GM10266 (cell line): ENCODE measurements at regions not wholly inside any gene's neighbourhood (a gene's known extent, or its start where the extent isn't known, plus 50 kb on each side); places are given as distances from the start of the nearest gene placed in this dataset.

Experiments
- DNase-seq: peaks from one replicate; pipeline ENCODE4 v3.0.0; 2012; ENCODE audit errors: extremely low spot score
- TF ChIP-seq, protein P1 (sequence below): IDR thresholded peaks from 2 replicates; pipeline ENCODE4 v1.5.1; 2012; ENCODE audit warnings: mild to moderate bottlenecking, low read depth; ENCODE audit not compliant: control insufficient read depth, insufficient read depth; ENCODE audit errors: missing control alignments

DNA sequence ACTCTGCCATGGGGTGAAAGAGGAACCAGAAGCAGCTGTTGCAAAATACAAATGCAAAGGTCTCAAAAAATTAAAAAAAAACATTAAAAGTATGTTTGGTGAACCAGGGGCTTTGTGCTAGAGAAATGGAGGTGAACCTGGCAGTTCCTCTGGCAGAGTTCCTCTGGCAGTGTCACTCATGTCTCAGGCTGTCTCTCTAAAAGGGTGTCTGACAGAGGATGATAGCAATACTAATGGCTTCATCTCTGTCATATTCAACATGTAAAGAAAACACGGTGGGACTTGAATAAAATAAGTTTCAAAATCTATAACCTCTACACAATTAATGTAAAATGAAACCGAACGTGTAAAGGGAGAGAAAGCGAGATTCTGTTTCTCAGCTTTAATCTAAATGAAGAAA, 375.7 kb upstream of the VWC2 start:
- TF ChIP-seq, protein P1, sequence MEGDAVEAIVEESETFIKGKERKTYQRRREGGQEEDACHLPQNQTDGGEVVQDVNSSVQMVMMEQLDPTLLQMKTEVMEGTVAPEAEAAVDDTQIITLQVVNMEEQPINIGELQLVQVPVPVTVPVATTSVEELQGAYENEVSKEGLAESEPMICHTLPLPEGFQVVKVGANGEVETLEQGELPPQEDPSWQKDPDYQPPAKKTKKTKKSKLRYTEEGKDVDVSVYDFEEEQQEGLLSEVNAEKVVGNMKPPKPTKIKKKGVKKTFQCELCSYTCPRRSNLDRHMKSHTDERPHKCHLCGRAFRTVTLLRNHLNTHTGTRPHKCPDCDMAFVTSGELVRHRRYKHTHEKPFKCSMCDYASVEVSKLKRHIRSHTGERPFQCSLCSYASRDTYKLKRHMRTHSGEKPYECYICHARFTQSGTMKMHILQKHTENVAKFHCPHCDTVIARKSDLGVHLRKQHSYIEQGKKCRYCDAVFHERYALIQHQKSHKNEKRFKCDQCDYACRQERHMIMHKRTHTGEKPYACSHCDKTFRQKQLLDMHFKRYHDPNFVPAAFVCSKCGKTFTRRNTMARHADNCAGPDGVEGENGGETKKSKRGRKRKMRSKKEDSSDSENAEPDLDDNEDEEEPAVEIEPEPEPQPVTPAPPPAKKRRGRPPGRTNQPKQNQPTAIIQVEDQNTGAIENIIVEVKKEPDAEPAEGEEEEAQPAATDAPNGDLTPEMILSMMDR: no peak
- DNase-seq: no peak

DNA sequence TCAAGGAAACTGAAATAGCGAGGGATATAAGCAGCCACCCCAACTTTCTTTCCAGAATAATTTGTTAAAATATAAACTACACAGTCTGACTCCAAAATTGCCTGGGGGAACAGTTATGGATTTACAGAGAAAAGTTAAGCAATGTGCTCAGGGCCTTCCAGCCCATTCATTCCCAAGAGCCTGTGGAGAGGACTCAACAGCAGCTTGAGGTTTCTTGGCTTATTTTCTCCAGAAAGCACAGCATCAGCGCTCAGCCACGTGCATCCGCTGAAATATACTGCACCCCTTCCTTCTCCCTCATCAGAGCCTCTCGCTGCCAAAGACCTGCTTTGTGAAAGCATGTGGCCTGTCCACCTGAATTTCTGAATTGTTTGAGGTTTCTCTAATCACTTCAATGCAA, 375.2 kb upstream of the VWC2 start:
- TF ChIP-seq, protein P1: no peak
- no peak for DNase-seq

DNA sequence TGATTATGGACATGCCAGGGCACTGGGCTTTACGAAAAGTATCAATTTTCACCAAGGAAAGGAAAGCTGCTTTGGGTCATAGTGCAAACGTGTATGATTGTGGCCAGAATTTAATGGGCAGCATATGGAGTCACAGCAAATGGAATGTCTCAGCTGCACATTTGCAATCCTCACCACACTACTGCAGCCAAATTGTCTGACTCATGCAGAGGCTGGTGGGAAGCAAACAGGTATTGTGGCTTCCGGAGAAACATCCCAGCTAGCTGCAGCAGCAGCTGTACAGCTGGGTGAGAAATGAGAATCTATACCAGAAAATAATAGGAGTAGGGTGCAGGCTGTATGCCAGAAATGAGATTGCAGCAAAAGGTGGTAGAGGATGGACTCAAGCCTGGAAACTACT, 374.7 kb upstream of the VWC2 start:
- TF ChIP-seq, protein P1: no peak
- no peak for DNase-seq

DNA sequence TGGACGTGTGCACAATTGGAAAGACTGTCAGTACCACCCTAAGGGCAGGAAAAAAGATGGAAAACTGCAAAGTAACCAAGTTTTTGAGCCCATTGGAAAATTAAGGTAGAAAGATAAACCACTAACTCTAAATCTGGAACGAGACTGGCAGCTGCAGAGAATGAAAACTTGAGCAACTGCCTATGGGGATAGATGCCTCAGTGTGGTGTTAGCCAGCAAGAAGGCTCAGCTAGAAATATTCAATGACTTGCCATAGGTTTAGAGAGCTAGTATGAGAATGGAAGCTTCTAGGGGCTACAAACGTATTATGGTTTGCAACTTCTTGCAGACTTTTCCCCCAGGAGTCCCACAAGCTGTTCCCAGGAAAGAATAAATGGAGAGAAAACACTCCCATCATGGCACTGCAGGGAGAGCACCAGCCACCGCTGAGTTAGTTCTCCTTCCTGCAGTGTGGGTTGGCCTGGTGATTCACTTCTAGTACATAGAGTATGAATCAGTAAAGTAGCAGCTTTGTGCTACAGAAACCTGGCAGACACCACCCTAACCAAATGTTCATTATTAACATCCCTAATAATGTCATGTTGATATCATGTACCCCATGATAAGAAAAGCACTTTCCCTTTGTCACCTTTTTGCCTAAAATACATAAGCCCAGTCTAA, 372.4 kb upstream of the VWC2 start:
- TF ChIP-seq, protein P1: no peak
- no peak for DNase-seq

DNA sequence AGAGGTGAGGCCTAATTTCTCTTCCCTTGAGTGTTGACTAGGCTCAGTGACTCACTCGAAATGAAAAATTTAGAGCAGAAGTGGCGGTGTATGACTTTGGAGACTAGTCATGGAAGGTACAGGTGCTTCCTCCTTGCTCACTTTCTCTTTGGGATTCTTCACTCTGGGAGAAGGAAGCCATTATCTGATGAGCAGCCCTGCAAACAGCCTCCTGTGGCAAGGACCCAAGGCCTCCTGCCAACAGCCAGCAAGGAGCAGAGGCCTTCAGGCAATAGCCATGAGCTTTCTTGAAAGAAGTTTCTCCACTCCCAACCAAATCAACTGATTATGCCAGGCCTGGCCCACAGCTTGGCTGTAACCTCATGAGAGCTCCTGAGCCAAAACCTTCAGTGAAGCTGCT, 369.6 kb upstream of the VWC2 start:
- no peak for DNase-seq
- TF ChIP-seq, protein P1: no peak

DNA sequence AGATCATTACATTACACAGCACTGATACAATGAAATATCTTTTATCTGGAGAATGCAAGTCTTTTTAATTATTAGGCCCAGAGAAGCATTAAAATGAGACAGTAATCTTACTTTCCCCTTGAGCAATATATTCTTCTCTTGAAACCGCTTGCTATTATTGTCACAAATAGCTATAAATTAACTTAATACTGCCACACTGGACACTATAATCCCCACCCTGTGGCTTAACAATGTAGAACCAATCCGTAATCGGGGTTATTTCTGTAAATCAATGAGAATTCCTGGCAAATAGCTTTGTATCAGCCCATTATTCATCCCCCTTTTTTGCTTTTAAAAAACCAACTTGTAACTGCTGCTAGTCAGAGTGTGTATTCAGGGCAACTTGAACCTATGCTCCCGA, 366.2 kb upstream of the VWC2 start:
- DNase-seq: no peak

DNA sequence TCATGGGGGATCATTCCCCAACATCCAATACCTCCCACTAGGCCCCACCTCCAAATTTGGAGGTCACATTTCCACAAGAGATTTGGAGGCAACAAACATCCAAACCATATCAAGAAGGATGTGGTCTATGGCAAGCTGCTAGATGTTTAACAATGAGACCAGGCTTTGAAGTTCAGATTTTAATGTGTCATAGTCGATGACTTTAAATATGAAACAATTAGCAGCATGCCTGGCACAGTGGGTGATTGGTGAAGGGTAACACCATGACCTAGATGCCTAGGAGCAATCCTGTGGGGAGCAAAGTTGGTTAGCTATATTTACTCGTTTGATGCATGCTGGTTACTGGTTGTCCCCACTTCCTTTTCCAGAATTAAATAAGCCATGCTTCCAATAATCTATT, 356.4 kb upstream of the VWC2 start:
- DNase-seq: no peak
- TF ChIP-seq, protein P1: no peak

More for the DNA sequence above, 366.2 kb upstream of the VWC2 start:
- TF ChIP-seq, protein P1: no peak
